HG02571 (cell line): ENCODE measurements at regions not wholly inside any gene's neighbourhood (a gene's known extent, or its start where the extent isn't known, plus 50 kb on each side); places are given as distances from the start of the nearest gene placed in this dataset.
"Not testable (repeated sequence)": the region's sequence is repeated elsewhere in the genome, so short reads cannot be mapped to it uniquely, and the experiment has no call there.

ENCODE experiments used
- ATAC-seq: cut with Tn5 transposase; IDR thresholded peaks from one replicate; pipeline ENCODE4 v1.9.1; 2021; ENCODE audit warnings: mild to moderate bottlenecking, moderate library complexity; ENCODE audit not compliant: unreplicated experiment

DNA sequence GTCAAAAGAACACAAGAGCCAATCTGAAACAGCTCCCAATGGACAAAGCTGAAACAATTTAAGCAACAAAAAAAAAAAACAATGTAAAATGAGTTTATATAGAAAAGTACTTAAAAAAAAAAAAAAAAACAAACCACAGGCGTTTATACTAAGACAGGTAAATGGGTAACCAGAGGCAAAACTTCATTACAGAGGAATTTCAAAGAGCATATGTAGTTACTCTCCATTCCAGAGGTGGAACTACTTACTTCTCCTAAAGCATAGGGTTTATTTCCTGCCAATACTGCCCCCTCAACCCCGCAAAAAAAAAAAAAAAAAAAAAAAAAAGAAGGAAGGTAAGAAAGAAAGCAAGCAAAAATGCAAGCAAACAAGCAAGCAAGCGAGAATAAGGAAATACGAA is 132.9 kb downstream of the LIG4 start:
- ATAC-seq = no peak

DNA sequence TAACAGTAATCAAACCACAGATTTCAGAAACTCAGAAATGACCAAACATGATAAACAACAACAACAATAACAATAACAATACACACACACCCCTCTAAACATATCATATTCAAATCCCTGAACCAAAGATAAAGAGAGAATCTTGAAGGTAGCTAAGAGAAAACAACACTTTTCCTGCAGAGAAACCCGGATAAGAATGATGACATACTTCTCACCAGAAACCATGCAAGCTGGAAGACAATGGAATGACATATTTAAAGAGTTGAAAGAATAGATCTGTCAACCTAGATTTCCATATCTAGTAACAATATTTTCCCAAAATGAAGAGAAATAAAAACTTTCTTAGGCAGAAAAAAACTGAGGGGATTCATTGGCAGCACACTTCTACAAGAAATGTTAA is 138.1 kb downstream of the LIG4 start:
- no peak for ATAC-seq

DNA sequence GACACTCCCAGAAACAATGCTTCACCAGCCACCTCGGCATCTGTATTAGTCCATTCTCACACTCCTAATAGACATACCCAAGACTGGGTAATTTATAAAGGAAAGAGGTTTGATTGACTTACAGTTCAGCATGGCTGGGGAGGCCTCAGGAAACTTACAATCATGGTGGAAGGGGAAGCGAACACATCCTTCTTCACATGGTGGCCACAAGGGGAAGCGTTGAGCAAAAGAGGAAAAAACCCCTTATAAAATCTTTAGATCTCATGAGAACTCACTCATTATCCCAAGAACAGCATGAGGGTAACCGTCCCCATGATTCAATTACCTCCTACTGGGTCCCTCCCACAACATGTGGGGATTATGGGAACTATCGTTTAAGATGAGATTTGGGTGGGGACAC is 140.9 kb downstream of the LIG4 start:
- ATAC-seq = not testable (repeated sequence)

DNA sequence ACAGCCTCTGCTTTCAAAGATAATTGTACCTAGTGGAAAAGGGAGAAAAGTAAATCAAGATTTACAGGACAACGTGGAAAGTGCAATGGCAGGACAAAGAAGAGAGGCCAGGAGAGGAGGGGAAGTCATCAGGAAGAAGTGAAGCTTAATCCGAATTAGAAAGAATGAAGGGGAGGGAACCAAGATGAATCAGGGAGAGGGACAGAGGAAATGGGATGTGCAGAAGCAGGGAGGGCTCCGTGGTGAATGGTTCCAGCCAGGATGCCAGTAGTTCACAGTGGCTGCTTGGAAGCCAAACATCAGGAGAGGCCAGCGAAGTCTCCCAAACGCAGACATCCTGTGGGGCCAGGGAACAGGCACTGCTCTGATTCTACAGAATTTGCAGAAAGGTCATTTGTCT is 144.4 kb downstream of the LIG4 start:
- ATAC-seq = no peak

DNA sequence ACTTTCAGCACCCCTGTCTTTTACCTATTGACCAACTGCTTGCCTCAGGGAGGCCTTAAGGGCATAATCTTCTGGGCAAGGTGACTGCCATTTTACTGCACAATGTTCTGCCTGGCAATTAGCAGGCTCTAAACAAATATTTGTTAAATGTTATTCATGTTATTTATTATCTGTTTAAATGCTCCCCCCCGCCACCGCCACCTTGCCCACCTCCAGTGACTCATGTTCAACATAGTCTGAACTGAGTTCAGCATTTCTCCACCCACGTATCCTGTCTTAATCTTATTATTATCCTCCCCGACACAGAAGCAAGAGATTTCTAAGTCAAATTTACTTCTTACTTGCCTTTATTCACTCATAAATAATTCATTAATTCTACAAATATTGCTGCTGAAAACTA is 144.8 kb downstream of the LIG4 start:
- no peak for ATAC-seq

DNA sequence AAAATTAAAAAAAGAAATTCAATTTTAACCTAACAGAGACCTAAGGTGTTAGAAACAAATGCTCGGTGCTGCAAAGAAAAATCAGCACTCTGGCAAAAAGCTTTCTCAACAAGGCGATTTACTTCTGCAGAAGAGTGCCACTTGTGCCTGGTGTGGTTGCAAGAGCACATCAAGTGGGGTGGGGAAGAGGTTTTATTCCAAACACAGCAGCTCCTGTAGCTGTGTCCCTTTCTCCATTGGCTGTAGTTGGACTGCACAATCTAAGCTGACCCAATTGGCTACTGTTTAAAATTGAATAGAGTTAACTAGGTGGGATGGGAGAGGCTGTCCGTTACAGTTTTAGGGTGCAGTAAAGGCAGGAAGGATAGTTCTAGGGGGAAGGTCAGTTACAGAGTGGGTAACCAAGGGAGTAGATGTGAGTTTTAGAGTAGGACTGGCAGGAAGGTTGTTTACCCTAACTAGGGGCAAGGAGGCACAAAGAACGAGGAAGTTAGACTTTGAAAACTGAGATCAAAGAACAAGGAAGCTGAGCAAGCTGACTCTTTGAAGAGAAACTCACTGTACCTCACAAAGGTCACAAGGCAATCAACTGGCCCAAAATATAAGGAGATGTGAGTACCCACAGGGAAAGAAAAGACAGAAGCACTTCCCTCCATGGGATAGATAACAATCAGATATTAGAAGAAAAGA is 145.7 kb downstream of the LIG4 start:
- ATAC-seq = no peak

DNA sequence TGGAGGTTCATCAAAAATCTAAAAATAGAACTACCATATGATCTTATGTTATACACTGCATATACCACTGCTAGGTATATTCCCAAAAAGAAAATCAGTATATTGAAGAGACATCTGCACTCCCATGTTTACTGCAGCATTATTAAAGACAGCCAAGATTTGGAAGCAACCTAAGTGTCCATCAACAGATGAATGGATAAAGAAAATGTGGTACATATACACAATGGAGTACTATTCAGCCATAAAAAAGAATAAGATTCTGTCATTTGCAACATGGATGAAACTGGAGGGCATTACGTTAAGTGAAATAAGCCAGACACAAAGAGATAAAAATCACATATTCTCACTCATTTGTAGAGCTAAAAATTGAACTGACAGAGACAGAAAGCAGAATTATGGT is 151.0 kb downstream of the LIG4 start:
- not testable (repeated sequence) for ATAC-seq

DNA sequence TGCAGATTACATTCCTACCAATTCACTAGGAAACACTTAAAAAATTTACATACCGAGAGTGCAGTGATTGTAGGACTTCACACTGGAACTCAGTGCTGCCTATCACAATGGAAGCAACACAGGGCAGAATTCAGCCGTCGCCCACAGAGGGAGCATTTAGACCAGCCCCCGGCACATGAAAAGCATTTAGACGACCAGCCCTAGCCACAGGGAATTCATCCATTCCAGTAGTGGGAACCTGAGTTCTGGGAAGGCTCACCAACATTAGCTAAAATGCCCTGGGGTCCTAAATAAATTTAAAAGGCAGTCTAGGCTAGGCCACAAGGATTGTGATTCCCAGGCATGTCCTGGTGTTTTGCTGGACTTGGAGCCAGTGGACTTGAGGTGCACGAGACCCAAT is 155.2 kb downstream of the LIG4 start:
- no peak for ATAC-seq

DNA sequence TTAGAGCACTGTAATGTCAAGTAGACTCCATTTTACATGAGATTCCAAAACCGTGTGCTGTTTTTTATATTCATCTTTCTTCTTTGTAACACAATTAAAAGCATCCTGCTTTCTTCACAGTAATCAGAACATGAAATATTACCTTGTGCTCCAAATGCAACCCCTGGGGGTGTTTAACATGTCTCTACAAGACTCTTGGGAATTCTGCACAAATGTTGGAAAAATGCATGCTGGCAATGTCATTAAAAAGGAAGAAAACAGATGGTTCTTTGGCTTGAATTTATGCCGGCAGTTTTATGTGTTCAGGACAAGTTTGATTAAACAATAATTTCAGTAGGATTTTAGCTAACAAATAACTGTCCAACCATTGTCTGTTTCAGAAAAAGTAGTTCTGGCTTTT is 159.1 kb downstream of the LIG4 start:
- ATAC-seq = no peak

DNA sequence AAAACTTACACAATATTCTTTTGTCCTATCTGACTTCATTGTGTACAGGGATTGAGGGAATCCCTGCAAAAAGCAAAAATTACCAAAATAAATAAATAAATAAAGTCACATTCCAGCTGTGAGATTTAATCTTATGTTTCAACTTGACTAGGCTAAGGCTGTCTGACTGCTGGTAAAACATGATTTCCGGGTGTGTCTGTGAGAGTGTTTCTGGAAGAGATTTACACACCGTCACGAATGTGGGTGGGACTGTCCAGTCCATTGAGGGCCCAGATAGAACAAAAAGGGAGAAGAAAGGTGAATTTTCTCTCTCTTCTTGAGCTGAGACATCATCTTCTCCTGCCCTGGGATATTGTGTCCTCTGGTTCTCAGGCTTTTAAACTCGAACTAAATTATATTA is 166.1 kb downstream of the LIG4 start:
- ATAC-seq = no peak

DNA sequence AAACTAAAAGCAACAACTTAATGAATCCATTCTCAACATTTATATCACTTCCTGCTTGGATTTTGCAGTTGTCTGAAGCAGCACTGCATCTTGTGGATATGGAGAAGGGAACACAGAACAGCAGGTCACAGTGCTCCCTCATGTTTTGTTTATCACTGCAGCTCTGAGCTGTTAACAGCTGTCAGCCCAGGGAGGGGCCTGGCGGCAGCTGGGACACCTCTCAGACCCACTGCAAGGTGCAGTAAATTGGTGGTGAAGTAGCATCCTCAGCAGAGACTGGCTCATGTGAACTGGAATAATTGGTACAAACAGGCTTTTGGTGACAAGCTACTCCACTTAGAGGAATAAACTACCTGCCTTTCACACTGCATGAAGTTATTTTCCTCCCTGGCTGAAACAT is 170.4 kb downstream of the LIG4 start:
- no peak for ATAC-seq

DNA sequence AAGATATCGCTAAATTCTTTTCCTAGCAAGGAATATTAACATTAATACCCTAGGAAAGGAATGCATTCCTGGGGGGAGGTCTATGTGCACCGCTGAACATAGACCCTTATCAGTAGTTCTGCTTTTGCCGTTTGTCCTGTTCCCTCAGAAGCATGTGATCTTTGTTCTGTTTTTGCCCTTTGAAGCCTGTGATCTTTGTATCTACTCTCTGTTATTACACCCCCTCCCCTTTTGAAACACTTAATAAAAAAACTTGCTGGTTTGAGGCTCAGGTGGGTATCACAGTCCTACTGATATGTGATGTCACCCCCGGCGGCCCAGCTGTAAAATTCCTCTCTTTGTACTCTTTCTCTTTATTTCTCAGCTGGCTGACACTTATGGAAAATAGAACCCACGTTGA is 172.5 kb downstream of the LIG4 start:
- ATAC-seq = not testable (repeated sequence)

DNA sequence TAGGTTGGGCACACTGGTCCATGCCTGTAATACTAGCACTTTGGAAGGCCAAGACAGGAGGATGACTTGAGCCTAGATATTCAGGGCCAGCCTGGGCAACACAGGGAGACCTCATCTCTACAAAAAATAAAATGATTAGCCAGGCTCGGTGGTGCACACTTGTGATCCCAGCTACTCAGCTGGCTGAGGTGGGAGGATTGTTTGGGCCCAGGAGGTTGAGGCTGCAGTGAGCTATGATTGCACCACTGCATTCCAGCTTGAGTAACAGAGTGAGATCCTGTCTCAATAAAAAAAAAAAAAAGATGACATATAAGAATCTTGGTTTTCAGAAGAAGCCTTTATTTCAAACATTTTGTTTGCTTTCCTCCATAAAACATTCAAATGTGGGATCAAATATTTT is 178.0 kb downstream of the LIG4 start:
- no peak for ATAC-seq

DNA sequence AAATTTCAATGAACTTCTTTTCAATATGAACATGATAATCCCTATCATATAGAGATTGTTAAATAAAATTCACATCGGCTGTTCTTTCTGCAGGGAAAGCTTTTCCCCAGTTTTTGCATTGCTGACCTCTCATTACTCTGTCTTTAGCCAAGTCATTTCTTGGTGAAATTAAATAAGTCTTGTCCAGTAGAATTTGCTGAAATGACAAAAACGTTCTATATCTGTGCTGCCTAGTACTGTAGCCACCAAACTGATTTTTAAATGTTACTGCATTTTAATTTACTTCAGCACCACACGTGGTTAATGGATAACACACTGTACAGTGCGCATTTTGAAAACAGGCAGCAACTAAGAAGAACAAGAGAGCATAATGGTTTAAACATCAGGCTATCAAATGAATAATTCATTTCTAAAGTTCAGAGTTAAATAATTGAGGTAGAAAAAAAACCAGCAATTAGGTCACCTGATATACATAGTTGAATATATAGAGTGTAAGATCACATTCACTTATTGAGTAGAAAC is 178.9 kb downstream of the LIG4 start:
- ATAC-seq = no peak

DNA sequence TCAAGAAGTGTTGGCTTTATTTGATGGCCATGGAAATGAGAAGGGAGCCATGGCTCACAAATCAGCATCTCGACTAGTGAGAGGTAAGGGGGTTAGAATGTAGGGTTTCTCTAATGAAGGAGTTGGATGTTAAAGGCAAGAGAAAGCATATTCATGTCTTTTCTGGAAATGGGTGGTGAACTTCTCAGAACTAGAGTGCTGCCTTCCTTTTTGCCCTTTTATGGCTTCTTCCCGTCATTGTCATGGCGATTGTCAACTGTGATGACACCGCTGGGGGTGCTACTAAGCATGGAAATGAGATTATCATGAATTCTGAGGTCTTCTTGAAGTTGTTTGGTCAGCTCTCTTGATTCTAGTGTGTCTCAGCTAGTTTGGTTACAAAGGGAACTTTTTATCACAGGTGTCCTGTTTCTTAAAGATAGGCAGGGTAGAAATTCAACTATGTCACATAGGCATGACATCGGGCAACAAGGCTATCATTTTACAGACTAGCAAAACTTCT is 180.4 kb downstream of the LIG4 start:
- ATAC-seq = no peak

DNA sequence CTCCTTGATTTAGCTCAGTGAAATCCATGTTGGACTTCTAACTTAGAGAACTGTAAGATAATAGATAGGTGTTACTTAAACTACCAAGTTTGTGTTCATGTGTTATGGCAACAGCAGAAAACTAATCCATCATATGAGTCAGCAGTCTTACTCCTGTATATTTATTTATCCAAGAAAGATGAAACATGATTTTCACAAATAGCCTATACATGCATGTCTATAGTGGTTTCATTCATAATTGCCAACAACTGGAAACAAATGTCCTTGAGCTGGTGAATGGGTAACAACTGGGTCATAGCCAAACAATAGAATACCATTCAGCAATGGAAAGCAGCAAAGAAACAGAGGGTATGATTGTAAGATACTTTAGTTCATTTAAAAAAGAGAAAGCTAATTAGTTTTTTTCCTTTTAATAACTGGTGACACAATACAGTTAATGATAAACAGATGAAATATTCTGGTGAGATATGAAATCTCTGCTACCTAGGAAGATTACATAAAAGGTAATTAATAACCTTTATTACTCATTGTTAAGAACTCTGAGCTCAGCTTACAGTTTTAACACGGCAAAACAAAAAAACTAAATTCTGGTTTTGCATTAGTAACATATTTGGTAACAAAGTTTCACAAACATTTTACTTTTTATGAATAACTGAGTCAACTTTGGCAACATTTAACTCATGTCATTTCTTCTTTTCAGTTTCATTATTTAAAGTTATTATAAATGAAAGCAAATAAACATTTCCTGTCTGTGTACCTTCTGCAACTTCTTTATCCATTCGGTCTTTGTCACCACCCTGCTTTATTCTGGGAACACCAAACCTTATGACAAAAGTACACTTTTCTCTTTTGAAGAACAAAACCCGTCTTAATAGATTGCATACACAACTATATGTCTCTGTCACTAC is 181.3 kb downstream of the LIG4 start:
- ATAC-seq = no peak

DNA sequence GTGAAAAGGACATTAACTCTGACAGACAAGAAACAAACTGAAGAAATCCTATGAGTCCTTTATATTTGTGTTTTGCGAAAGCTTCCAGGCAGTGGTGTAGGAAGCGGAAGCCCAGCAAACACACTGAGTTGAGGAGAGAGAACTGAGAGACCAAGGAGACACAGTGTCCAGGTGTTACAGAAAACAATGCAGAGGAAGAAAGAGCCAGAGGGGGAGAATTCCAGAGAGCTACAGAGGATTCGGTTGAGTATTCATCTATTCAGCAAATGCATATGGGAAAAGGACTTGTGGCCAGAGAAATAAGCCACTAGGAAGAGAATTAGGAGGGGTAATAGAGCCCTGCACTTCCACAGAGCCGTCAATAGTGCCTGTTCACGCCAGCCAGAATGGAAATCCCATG is 183.5 kb downstream of the LIG4 start:
- no peak for ATAC-seq

DNA sequence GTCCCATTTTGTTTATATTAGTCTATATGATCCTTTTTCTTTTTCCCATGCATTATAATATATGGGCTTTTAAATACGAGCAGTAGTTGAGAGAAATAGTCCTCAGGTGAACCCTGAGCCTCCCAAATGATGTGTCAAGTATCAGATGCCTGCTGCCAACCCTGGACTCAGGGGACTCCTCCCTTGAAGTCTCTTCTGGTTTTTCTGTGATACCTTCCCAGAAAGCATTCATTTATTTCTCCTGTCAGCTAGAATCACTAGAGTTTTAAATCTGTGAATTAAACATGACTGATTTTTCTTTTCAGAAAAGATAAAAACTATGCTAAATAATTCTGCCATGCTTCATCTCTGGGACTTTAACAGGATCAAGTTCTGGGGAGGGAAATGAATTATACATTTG is 184.6 kb downstream of the LIG4 start:
- ATAC-seq = no peak

DNA sequence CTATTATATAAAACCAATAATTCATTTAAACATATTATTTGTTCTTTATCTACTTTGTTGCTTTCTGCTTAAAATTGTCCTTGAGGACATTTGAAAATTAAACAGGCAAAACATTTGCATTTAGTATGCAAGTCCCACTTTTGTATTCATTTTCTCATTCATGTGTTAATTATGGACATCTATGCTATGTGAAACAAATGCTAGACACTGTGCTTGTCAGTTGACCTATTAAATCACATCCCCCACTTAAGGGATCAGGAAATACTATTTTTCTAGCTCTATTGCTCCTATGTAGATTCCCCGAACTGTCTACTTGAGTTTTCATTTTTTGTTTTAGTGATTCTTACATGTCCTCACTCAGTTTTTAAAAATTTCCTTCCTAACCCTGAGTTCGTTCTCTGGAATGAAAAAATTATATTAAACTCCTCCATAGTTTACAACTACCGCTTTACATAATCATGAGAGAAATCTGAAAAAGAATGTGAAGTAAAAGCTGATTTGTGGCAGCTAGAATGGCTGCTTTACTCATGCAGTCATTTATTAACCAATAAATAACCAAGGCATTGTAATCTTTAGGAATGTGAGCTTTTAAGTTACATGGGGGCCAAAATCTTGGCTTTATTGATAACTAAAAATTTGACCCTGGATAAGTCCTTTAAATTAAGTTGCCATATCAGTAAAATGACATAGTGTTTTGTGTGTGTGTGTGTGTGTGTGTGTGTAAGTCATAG is 188.5 kb downstream of the LIG4 start:
- ATAC-seq = no peak

DNA sequence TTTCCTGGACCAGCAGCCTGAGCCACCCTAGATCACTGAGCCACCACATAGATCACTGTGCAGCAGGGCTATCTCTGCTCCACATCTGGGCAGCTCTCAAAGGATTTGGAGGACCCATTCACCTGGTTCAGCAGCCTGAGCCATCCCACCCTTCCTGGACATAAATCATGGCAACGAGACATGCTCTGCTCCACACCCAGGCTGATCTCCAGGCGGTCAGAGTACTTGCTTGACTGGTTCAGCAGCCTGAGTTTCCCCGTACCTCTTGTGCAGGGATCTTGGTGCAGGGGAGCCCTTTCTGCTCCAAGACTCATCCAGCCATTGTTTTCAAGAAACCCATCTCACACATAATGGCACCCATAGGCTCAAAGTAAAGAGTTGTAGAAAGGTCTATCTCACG is 195.3 kb downstream of the LIG4 start:
- no peak for ATAC-seq

DNA sequence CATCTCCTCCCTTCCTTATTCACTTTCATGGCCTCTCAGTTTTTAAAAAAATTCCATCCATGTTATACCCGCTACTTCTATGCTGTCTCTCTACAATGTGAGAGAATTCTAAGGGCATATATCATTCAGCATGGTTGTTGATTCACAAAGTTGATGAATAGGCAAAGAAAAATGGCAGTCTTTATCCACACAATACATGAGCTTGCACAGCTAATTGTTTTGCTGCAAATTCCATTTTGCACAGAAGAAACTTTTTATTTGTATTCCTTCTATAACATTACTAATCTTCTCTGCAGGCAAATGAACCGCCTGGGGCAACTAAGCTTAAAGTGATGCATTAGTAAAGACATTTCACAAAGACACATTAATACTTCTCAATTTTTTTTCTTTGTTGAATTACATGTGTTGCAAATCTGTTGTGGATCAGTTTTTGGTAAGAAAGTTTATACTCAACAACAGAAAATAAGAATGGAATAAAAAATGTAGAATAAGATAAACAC is 196.9 kb downstream of the LIG4 start:
- no peak for ATAC-seq
